ENCODE measurements at regions not wholly inside any gene's neighbourhood (a gene's known extent, or its start where the extent isn't known, plus 50 kb on each side); places are given as distances from the start of the nearest gene placed in this dataset.

DNA sequence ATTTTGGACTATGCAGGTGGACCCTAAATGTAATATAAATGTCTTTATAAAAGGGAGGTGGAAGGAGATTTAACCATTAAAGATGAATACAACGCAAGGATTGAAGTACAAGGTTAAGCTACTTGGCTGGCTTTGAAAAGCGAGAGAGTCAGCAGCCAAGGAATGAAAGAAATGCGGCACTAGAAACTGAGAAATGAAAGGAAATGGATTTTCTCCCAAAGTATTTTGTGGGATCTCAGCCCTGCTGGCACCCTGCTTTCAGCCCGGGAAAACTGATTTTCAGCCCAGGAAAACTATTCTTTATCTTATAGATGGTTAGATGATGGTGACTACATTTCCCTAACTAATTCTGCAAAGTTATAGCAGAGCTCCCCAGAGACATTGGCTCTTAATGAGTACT lies 1349.6 kb upstream of the C9orf72 start:
- ATAC-seq: no peak
- TF ChIP-seq POLR2A (IDR thresholded peaks at IDR 0.05): no peak
- TF ChIP-seq, protein P1, sequence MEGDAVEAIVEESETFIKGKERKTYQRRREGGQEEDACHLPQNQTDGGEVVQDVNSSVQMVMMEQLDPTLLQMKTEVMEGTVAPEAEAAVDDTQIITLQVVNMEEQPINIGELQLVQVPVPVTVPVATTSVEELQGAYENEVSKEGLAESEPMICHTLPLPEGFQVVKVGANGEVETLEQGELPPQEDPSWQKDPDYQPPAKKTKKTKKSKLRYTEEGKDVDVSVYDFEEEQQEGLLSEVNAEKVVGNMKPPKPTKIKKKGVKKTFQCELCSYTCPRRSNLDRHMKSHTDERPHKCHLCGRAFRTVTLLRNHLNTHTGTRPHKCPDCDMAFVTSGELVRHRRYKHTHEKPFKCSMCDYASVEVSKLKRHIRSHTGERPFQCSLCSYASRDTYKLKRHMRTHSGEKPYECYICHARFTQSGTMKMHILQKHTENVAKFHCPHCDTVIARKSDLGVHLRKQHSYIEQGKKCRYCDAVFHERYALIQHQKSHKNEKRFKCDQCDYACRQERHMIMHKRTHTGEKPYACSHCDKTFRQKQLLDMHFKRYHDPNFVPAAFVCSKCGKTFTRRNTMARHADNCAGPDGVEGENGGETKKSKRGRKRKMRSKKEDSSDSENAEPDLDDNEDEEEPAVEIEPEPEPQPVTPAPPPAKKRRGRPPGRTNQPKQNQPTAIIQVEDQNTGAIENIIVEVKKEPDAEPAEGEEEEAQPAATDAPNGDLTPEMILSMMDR (IDR thresholded peaks at IDR 0.05): no peak
- Histone ChIP-seq H3K9me3 (no peaks in the 10 kb centered on the region), H3K27ac (no peak overlapping the region), H3K4me1 (no peaks in the 10 kb centered on the region), H3K36me3 (no peaks in the 10 kb centered on the region), H3K4me3 (no peak overlapping the region), H3K27me3 (no peaks in the 10 kb centered on the region)
- intact Hi-C loops (cut with DNase I): no loop called here
- WGBS (ENCODE audit: insufficient coverage, low coverage, low lambda C conversion rate, missing lambda C conversion rate): 30% methylated on average over 4 of the region's 4 CpGs
- no peak for DNase-seq

DNA sequence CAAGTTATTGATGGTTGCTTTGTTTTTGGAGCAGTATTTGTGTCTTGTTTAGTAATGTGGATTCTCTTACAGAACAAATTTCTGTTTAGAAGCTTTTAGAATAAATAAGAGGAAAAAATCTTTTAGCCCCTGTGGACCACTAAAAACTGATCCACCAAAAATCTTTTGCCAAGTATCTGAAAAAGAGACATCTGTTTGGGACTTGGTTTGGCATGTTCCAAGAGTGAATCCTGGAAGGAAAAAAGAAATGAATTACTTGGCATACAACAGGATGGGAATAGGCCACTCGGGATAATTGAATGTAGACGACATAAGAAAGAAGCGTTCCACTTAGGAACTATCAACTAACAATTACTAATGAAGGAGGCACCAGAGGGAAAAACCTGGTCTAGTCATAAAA lies 1350.1 kb upstream of the C9orf72 start:
- no peak for ATAC-seq
- 43% methylated on average over 3 of the region's 3 CpGs for WGBS (ENCODE audit: insufficient coverage, low coverage, low lambda C conversion rate, missing lambda C conversion rate)

DNA sequence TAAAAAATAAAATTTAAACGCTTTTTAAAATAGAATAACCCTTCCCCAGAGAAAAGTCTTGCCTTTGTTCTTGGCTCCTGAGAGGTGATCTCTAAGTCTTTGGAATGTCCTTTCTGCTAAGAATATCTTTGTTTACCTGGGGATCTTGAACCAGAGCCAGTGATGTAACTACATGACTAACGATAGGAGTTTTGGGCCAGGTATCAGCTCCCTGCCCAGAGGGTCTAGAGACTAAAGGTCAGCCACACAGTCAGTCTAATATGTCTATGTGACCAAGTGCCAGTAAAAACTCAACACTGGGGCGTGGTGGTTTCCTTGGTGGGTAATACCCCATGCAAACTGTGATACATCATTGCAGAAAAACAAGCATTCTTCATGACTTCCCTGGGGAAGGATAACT lies 1351.9 kb upstream of the C9orf72 start:
- Histone ChIP-seq H3K36me3 (no peaks in the 10 kb centered on the region), H3K27ac (no peak overlapping the region), H3K9me3 (no peaks in the 10 kb centered on the region), H3K4me1 (no peaks in the 10 kb centered on the region), H3K27me3 (no peaks in the 10 kb centered on the region), H3K4me3 (no peak overlapping the region)
- no peak for DNase-seq
- intact Hi-C loops (cut with DNase I): no loop called here
- no peak for ATAC-seq
- TF ChIP-seq, protein P1 (IDR thresholded peaks at IDR 0.05): no peak
- 53% methylated on average over 3 of the region's 3 CpGs for WGBS (ENCODE audit: insufficient coverage, low coverage, low lambda C conversion rate, missing lambda C conversion rate)

More for the DNA sequence above, 1350.1 kb upstream of the C9orf72 start:
- intact Hi-C loops (cut with DNase I): no loop called here
- DNase-seq: no peak
- H3K27ac ChIP-seq: no peak overlapping the region
- no peaks in the 10 kb centered on the region for H3K36me3 ChIP-seq
- no peaks in the 10 kb centered on the region for H3K27me3 ChIP-seq
- no peaks in the 10 kb centered on the region for H3K4me1 ChIP-seq
- H3K9me3 ChIP-seq: no peaks in the 10 kb centered on the region
- TF ChIP-seq, protein P1 (IDR thresholded peaks at IDR 0.05): no peak
- no peak for TF ChIP-seq POLR2A (IDR thresholded peaks at IDR 0.05)
- no peak overlapping the region for H3K4me3 ChIP-seq

DNA sequence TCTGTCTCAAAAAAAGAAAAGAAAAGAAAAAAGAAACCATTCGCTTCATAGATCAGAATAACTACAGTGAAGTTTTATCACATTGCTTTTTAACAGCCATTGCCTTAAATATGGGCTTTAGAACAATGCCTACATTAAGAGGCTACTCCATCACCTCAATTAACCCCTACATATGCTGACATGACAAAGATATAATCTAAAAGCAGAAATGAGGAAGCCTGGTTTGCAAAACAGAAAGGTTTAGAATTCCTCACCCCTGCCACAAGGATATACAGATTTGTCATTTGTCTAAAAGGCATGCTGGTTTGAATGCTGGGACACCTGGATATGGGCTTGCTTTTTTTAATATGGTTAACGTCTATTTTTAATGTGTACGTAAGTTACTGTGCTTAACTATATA lies 1353.0 kb upstream of the C9orf72 start:
- 63% methylated on average over 3 of the region's 3 CpGs for WGBS (ENCODE audit: insufficient coverage, low coverage, low lambda C conversion rate, missing lambda C conversion rate)
- TF ChIP-seq, protein P1 (IDR thresholded peaks at IDR 0.05): no peak
- TF ChIP-seq POLR2A (IDR thresholded peaks at IDR 0.05): no peak
- DNase-seq: no peak
- no peaks in the 10 kb centered on the region for H3K9me3 ChIP-seq
- H3K4me1 ChIP-seq: no peaks in the 10 kb centered on the region
- no peak overlapping the region for H3K27ac ChIP-seq
- H3K36me3 ChIP-seq: no peaks in the 10 kb centered on the region
- H3K4me3 ChIP-seq: no peak overlapping the region
- no peaks in the 10 kb centered on the region for H3K27me3 ChIP-seq
- intact Hi-C loops (cut with DNase I): no loop called here
- no peak for ATAC-seq

DNA sequence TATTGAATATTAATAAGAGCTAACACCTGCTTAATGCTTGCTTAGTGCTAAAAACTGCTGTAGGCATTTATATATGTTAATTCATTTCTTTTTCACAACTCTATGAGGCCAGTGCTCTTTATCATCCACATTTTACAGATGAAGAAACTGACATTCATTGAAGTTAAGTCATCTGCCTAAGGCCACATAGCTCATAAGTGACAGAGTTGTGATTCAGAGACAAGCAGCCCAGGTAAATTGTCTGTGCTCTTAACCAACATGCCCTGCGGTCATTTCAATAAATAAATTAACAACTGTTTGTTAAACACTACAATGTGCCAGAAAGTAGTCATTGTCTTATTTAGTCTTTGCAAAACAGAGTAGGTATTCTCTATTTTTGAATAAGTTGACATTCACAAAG lies 1354.4 kb upstream of the C9orf72 start:
- Histone ChIP-seq H3K36me3 (no peaks in the 10 kb centered on the region), H3K27ac (no peak overlapping the region), H3K4me3 (no peak overlapping the region), H3K9me3 (no peaks in the 10 kb centered on the region), H3K27me3 (no peaks in the 10 kb centered on the region), H3K4me1 (no peaks in the 10 kb centered on the region)
- 41% methylated on average over 1 of the region's 1 CpG for WGBS (ENCODE audit: insufficient coverage, low coverage, low lambda C conversion rate, missing lambda C conversion rate)
- TF ChIP-seq POLR2A (IDR thresholded peaks at IDR 0.05): no peak
- intact Hi-C loops (cut with DNase I): no loop called here
- no peak for DNase-seq
- no peak for ATAC-seq

All from right lobe of liver (tissue), 6 donors.